Smooth muscle cell (in vitro differentiated cells): ENCODE measurements at regions not wholly inside any gene's neighbourhood (a gene's known extent, or its start where the extent isn't known, plus 50 kb on each side); places are given as distances from the start of the nearest gene placed in this dataset.

Source experiments
- DNase-seq: peaks from one replicate; lab custom pipeline; 2025; ENCODE audit not compliant: unreplicated experiment; lab: John Stamatoyannopoulos, UW
- H2AFZ ChIP-seq: fragments of 200-600 bp; sonication (generic); 2 replicates; pipeline ENCODE4 v1.6.0; 2016; ENCODE audit warnings: antibody characterized with exemption, low read depth, mild to moderate bottlenecking
- H3F3A ChIP-seq: fragments of 200-600 bp; sonication (generic); 2 replicates; pipeline ENCODE4 v1.6.0; 2017; ENCODE audit warnings: antibody characterized with exemption, low read depth
- H3K27ac ChIP-seq: fragments of 200-600 bp; sonication (generic); 2 replicates; pipeline ENCODE4 v1.5.1; 2016; ENCODE audit warnings: low read depth, mild to moderate bottlenecking
- H3K27me3 ChIP-seq: fragments of 200-600 bp; sonication (generic); 2 replicates; pipeline ENCODE4 v1.6.1; 2016; ENCODE audit warnings: low read depth, mild to moderate bottlenecking
- H3K36me3 ChIP-seq: fragments of 200-600 bp; sonication (generic); 2 replicates; pipeline ENCODE4 v1.5.1; 2016; ENCODE audit warnings: low read depth
- H3K4me1 ChIP-seq: fragments of 200-600 bp; sonication (generic); 2 replicates; pipeline ENCODE4 v1.5.1; 2016; ENCODE audit warnings: low read depth
- H3K4me2 ChIP-seq: fragments of 200-600 bp; sonication (generic); 2 replicates; pipeline ENCODE4 v1.6.0; 2016; ENCODE audit warnings: mild to moderate bottlenecking
- H3K4me3 ChIP-seq: fragments of 200-600 bp; sonication (generic); 2 replicates; pipeline ENCODE4 v1.5.1; 2016; ENCODE audit warnings: mild to moderate bottlenecking
- H3K79me2 ChIP-seq: fragments of 200-600 bp; sonication (generic); 2 replicates; pipeline ENCODE4 v1.6.0; 2016; ENCODE audit warnings: low read depth, mild to moderate bottlenecking
- H3K9ac ChIP-seq: fragments of 200-600 bp; sonication (generic); 2 replicates; pipeline ENCODE4 v1.6.0; 2016; ENCODE audit warnings: low read depth
- H3K9me3 ChIP-seq: fragments of 200-600 bp; sonication (generic); replicated peaks from 2 replicates; pipeline ENCODE4 v1.5.1; 2016; ENCODE audit warnings: low read depth
- H4K20me1 ChIP-seq: fragments of 200-600 bp; sonication (generic); 2 replicates; pipeline ENCODE4 v1.6.0; 2016; ENCODE audit warnings: low read depth
- CTCF ChIP-seq: fragments of 200-600 bp; sonication (generic); IDR thresholded peaks from 2 replicates; pipeline ENCODE4 v1.5.1; 2017; ENCODE audit warnings: borderline replicate concordance, mild to moderate bottlenecking, antibody characterized with exemption; ENCODE audit not compliant: insufficient read depth, poor library complexity, severe bottlenecking
- WGBS: methylation state at CpG from one replicate; pipeline ENCODE4 v1.1.7; 2016; ENCODE audit warnings: low lambda C conversion rate; 5-methylcytosine and 5-hydroxymethylcytosine counted together

GRCh38 chr16:87076950-87077749 lies 240.0 kb downstream of the C16orf95 start:
- Histone ChIP-seq H3K4me2 (no peak overlapping the region), H3K79me2 (no peaks in the 10 kb centered on the region), H3K36me3 (no peaks in the 10 kb centered on the region), H3K9me3 (peaks cover 11% of the 10 kb centered on the region), H4K20me1 (no peaks in the 10 kb centered on the region), H3F3A (no peaks in the 10 kb centered on the region), H3K27ac (no peak overlapping the region), H3K4me1 (peaks cover 7% of the 10 kb centered on the region), H3K4me3 (no peak overlapping the region), H3K27me3 (no peaks in the 10 kb centered on the region), H2AFZ (no peak overlapping the region), H3K9ac (no peak overlapping the region)
- TF ChIP-seq CTCF = peak; percentile 50
- WGBS = 55% methylated on average over 13 of the region's 13 CpGs
- DNase-seq = no peak

DNA sequence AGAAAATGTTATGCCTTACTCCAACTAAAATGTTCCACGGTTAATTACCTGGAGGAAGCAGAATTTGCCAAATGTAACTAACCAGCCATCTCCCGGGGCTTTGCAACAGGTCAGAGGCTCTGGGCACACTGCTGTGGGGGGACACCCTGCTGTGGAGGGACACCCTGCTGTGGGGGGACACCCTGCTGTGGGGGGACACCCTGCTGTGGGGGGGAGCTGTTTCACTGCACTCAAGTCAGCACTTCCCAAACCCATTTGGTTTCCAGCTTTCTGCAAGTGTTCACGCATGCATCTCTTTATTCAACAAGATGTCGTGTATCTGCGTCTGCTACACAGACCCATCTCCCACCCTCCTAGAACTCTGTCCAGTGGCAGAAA lies 239.5 kb downstream of the C16orf95 start:
- Histone ChIP-seq H3K4me1 (peaks cover 7% of the 10 kb centered on the region), H3K9me3 (peaks cover 11% of the 10 kb centered on the region), H3K27me3 (no peaks in the 10 kb centered on the region), H3K4me2 (no peak overlapping the region), H3K79me2 (no peaks in the 10 kb centered on the region), H3K4me3 (no peak overlapping the region), H3F3A (no peaks in the 10 kb centered on the region), H3K9ac (no peak overlapping the region), H3K27ac (no peak overlapping the region), H4K20me1 (no peaks in the 10 kb centered on the region), H2AFZ (no peak overlapping the region), H3K36me3 (no peaks in the 10 kb centered on the region)
- 94% methylated on average over 5 of the region's 5 CpGs for WGBS
- no peak for TF ChIP-seq CTCF
- DNase-seq = no peak

DNA sequence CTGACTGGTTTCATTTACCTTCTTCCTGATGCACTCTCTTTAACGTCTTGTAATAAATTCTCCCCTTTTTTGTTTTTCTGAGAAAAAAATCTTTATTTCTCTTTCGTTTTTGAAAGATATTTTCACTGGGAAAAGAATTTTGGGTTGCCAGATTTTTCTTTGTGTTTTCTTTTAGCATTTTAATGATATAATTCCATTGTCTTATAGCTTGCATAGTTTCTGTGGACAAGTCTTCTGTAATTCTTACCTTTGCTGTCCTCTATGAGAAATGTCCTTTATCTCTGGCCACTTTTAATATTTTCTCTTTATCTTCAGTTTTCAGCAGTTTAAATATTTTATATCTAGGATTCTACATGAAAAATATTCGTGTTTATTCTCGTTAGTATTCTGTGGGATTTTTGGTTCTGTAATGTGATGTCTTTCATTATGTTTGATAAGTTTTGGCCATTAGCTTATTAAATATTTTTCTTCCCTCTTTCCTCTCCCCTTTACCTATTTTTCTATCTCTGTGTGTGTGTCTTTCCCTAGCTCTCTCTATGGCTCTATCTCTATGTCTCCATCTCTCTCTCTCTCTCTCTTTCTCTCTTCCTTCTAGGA lies 236.5 kb downstream of the C16orf95 start:
- no peak overlapping the region for H3K4me2 ChIP-seq
- no peak overlapping the region for H3K27ac ChIP-seq
- H2AFZ ChIP-seq = no peak overlapping the region
- no peaks in the 10 kb centered on the region for H3K4me1 ChIP-seq
- H3K27me3 ChIP-seq = no peaks in the 10 kb centered on the region
- 79% methylated on average over 4 of the region's 4 CpGs for whole genome bisulfite sequencing
- no peaks in the 10 kb centered on the region for H4K20me1 ChIP-seq
- H3K9ac ChIP-seq = no peak overlapping the region
- no peaks in the 10 kb centered on the region for H3K79me2 ChIP-seq
- no peak for DNase-seq
- H3F3A ChIP-seq = no peaks in the 10 kb centered on the region
- peaks cover 11% of the 10 kb centered on the region for H3K9me3 ChIP-seq
- H3K36me3 ChIP-seq = no peaks in the 10 kb centered on the region
- TF ChIP-seq CTCF = no peak
- no peak overlapping the region for H3K4me3 ChIP-seq

- H3K27ac ChIP-seq = no peak overlapping the region
- no peak for TF ChIP-seq CTCF
- H2AFZ ChIP-seq = no peak overlapping the region
- no peak overlapping the region for H3K4me2 ChIP-seq
- 88% methylated on average over 5 of the region's 5 CpGs for WGBS
- no peaks in the 10 kb centered on the region for H3K4me1 ChIP-seq
- H3K4me3 ChIP-seq = no peak overlapping the region
- no peaks in the 10 kb centered on the region for H3F3A ChIP-seq
- peaks cover 5% of the 10 kb centered on the region for H3K9me3 ChIP-seq
- H3K27me3 ChIP-seq = no peaks in the 10 kb centered on the region
- no peaks in the 10 kb centered on the region for H3K36me3 ChIP-seq
- DNase-seq = no peak
- H3K79me2 ChIP-seq = no peaks in the 10 kb centered on the region
- H4K20me1 ChIP-seq = no peaks in the 10 kb centered on the region
- H3K9ac ChIP-seq = no peak overlapping the region
Measured at GRCh38 chr16:87085441-87085840, 231.8 kb downstream of the C16orf95 start.
